Keratinocyte (primary cell): ENCODE measurements at regions not wholly inside any gene's neighbourhood (a gene's known extent, or its start where the extent isn't known, plus 50 kb on each side); places are given as distances from the start of the nearest gene placed in this dataset.

ENCODE experiments used
- DNase-seq: peaks from one replicate; pipeline ENCODE4 v3.0.0-alpha.2; 2011; ENCODE audit warnings: low read depth, missing footprints, low spot score
- FAIRE-seq: peaks from 2 replicates; lab custom pipeline; 2011; peaks lifted over from hg19 to GRCh38; lab: Jason Lieb, UNC
- H2AFZ ChIP-seq: 2 replicates; pipeline ENCODE4 v1.6.0; 2012; ENCODE audit warnings: low read length, control low read depth, inconsistent platforms; ENCODE audit not compliant: control insufficient read depth
- H3K27ac ChIP-seq: 2 replicates; pipeline ENCODE4 v1.5.1; 2011; ENCODE audit warnings: low read length; ENCODE audit not compliant: control insufficient read depth, insufficient read depth
- H3K27me3 ChIP-seq: 3 replicates; pipeline ENCODE4 v1.6.0; 2011; ENCODE audit warnings: low read length; ENCODE audit not compliant: control insufficient read depth, insufficient read depth; ENCODE audit errors: extremely low read depth
- H3K36me3 ChIP-seq, 2 experiments: 2 replicates in 1 of 2; 3 replicates in 1 of 2; pipeline ENCODE4 v1.5.1; 2011; ENCODE audit warnings: low read length in 2 of 2, mild to moderate bottlenecking in 1 of 2; ENCODE audit not compliant: control insufficient read depth in 2 of 2, insufficient read depth in 2 of 2; ENCODE audit errors: extremely low read depth in 1 of 2
- H3K4me1 ChIP-seq: 3 replicates; pipeline ENCODE4 v1.5.1; 2011; ENCODE audit warnings: low read length; ENCODE audit not compliant: control insufficient read depth, insufficient read depth; ENCODE audit errors: extremely low read depth
- H3K4me2 ChIP-seq: 3 replicates; pipeline ENCODE4 v1.6.0; 2011; ENCODE audit warnings: low read depth, low read length; ENCODE audit not compliant: control insufficient read depth, insufficient read depth; ENCODE audit errors: extremely low read depth
- H3K4me3 ChIP-seq, 3 experiments: fragments of 200-600 bp in 1 of 3; sonication (generic) in 1 of 3; 2 replicates in 2 of 3; 3 replicates in 1 of 3; pipeline ENCODE4 v1.5.1; 2011 to 2016; ENCODE audit warnings: low read length in 3 of 3, mild to moderate bottlenecking in 3 of 3, control low read depth in 2 of 3, inconsistent platforms in 1 of 3, low read depth in 1 of 3, mixed read lengths in 1 of 3, mixed run types in 1 of 3, moderate library complexity in 1 of 3; ENCODE audit not compliant: control insufficient read depth in 2 of 3, insufficient read depth in 2 of 3; ENCODE audit errors: extremely low read depth in 1 of 3
- H3K79me2 ChIP-seq: 2 replicates; pipeline ENCODE4 v1.6.0; 2012; ENCODE audit warnings: low read length; ENCODE audit not compliant: control insufficient read depth, insufficient read depth
- H3K9ac ChIP-seq: 3 replicates; pipeline ENCODE4 v1.6.0; 2011; ENCODE audit warnings: low read length; ENCODE audit not compliant: control insufficient read depth, insufficient read depth; ENCODE audit errors: extremely low read depth
- H3K9me1 ChIP-seq: 3 replicates; pipeline ENCODE4 v1.6.0; 2011; ENCODE audit warnings: low read length; ENCODE audit not compliant: control insufficient read depth, insufficient read depth; ENCODE audit errors: extremely low read depth
- H3K9me3 ChIP-seq: 2 replicates; pipeline ENCODE4 v1.5.1; 2012; ENCODE audit warnings: low read depth, low read length; ENCODE audit not compliant: control insufficient read depth
- H4K20me1 ChIP-seq: 3 replicates; pipeline ENCODE4 v1.6.0; 2011; ENCODE audit warnings: low read length; ENCODE audit not compliant: control insufficient read depth, insufficient read depth; ENCODE audit errors: extremely low read depth
- CTCF ChIP-seq, 3 experiments: IDR thresholded peaks in 1 of 3; conservative IDR thresholded peaks in 1 of 3; optimal IDR thresholded peaks in 1 of 3; 2 replicates in 2 of 3; 3 replicates in 1 of 3; pipeline versions ENCODE3 to v1.5.1; 2011; ENCODE audit warnings: low read length in 3 of 3, mild to moderate bottlenecking in 3 of 3, moderate library complexity in 2 of 3, control low read depth in 1 of 3, inconsistent platforms in 1 of 3; ENCODE audit not compliant: insufficient read depth in 2 of 3; ENCODE audit errors: extremely low read depth in 1 of 3
- EZH2 ChIP-seq: IDR thresholded peaks from one replicate; pipeline ENCODE4 v1.6.1; 2012; ENCODE audit warnings: inconsistent platforms, mild to moderate bottlenecking, low read length, moderate library complexity
- dilution Hi-C: fragments of 300-500 bp; cut with MboI; formaldehyde crosslinking; loops from one replicate; pipeline ENCODE4 v1.7.0; 2020; ENCODE audit warnings: low sequenced_read_pairs; ENCODE audit not compliant: extremely low pct_ligation_motif_present

DNA sequence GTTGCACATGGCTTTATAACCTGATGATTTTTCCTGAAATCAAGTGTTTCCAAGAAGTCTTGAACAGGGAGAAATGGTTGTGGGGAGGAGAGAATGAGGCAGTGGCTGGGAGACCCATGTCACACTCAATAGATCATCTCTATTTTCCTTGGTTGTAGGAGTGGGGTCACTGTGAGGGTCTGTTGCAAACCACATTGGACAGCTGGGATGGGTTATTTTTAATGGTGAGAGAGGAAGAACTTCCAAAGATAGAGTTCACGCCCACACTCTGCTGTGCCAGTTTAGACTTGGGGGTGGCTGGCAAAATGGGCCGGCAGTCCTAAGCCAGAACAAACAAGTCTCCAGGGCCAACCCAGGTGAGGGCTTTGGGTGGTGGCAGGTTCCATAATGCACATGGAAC is 196.2 kb upstream of the ADRA1D start:
- Histone ChIP-seq H3K27ac (peak overlapping the region; percentile 22), H3K36me3 (no peaks in the 10 kb centered on the region), H3K9ac (no peak overlapping the region), H3K4me3 (no peak overlapping the region), H3K4me1 (peaks cover 30% of the 10 kb centered on the region), H3K9me1 (no peaks in the 10 kb centered on the region), H3K27me3 (no peaks in the 10 kb centered on the region), H2AFZ (no peak overlapping the region), H3K4me2 (no peak overlapping the region), H4K20me1 (no peaks in the 10 kb centered on the region), H3K79me2 (no peaks in the 10 kb centered on the region), H3K9me3 (peaks cover 2% of the 10 kb centered on the region)
- TF ChIP-seq CTCF (optimal IDR thresholded peaks at IDR 0.05 in 1 of 3, IDR thresholded peaks at IDR 0.05 in 1 of 3, conservative IDR thresholded peaks at IDR 0.05 in 1 of 3; ENCODE audit: extremely low read depth in 1 of 3, insufficient read depth in 2 of 3, low read length in 3 of 3) (no peak), EZH2 (no peak)
- dilution Hi-C loops = no loop called here
- FAIRE-seq (no peak), DNase-seq (no peak)

DNA sequence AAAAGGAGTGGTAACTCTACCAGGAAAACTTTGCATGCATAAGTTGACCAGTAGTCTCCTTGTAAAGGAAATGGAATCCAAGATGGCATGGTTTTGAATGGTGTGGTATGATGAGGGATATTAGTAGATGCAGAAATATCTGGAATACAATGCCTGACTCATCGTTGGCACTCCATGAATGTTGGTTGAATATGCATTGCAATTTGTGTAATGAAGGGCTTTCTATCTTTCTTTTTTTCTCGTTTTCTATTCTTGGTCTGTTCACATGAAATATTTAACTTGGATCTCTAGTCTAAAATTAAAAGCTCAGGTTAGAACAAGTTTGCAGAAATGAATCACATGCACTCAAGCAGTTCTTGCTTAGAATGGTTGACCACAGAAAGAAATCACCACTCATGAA is 195.3 kb upstream of the ADRA1D start:
- Histone ChIP-seq H3K27me3 (no peaks in the 10 kb centered on the region), H3K9me1 (no peaks in the 10 kb centered on the region), H3K4me2 (peak overlapping the region; percentile 39), H3K4me3 (no peak overlapping the region), H3K36me3 (no peaks in the 10 kb centered on the region), H2AFZ (no peak overlapping the region), H3K9ac (no peak overlapping the region), H3K4me1 (peaks cover 29% of the 10 kb centered on the region), H3K9me3 (peaks cover 2% of the 10 kb centered on the region), H3K79me2 (no peaks in the 10 kb centered on the region), H3K27ac (peak overlapping the region; percentile 56), H4K20me1 (no peaks in the 10 kb centered on the region)
- FAIRE-seq (peak; percentile 92), DNase-seq (no peak)
- no peak for TF ChIP-seq CTCF (optimal IDR thresholded peaks at IDR 0.05 in 1 of 3, IDR thresholded peaks at IDR 0.05 in 1 of 3, conservative IDR thresholded peaks at IDR 0.05 in 1 of 3; ENCODE audit: extremely low read depth in 1 of 3, insufficient read depth in 2 of 3, low read length in 3 of 3)
- TF ChIP-seq EZH2 = no peak
- dilution Hi-C loops = no loop called here
